ENCODE measurements at regions not wholly inside any gene's neighbourhood (a gene's known extent, or its start where the extent isn't known, plus 50 kb on each side); places are given as distances from the start of the nearest gene placed in this dataset.

DNA sequence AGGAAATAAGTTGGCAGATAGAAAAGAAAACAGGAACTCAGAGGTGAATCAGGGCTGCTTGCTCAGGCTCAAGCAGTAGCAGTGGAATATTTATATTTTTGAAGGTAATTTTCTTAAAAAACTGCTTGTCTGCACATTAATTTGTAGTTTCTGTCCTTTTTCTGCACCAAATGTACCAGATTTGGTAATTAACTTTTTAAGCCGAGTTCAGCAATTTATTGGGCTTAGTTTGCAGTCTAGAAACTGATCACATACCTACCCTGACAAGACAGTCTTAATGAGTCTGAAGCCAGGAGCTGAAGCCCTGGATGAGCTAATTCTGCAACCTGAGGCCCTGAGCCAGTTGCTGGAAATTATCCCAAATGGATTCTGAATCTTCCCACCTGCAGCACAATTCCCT is 647.0 kb downstream of the TDRD15 start:
- H3K4me3 ChIP-seq (ENCODE audit: low read length), result no peak overlapping the region
- TF ChIP-seq, protein P1, sequence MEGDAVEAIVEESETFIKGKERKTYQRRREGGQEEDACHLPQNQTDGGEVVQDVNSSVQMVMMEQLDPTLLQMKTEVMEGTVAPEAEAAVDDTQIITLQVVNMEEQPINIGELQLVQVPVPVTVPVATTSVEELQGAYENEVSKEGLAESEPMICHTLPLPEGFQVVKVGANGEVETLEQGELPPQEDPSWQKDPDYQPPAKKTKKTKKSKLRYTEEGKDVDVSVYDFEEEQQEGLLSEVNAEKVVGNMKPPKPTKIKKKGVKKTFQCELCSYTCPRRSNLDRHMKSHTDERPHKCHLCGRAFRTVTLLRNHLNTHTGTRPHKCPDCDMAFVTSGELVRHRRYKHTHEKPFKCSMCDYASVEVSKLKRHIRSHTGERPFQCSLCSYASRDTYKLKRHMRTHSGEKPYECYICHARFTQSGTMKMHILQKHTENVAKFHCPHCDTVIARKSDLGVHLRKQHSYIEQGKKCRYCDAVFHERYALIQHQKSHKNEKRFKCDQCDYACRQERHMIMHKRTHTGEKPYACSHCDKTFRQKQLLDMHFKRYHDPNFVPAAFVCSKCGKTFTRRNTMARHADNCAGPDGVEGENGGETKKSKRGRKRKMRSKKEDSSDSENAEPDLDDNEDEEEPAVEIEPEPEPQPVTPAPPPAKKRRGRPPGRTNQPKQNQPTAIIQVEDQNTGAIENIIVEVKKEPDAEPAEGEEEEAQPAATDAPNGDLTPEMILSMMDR (IDR thresholded peaks at IDR 0.05; ENCODE audit: insufficient read depth, low read depth, low read length, missing control alignments), result no peak
- DNase-seq (ENCODE audit: low read depth), result no peak

DNA sequence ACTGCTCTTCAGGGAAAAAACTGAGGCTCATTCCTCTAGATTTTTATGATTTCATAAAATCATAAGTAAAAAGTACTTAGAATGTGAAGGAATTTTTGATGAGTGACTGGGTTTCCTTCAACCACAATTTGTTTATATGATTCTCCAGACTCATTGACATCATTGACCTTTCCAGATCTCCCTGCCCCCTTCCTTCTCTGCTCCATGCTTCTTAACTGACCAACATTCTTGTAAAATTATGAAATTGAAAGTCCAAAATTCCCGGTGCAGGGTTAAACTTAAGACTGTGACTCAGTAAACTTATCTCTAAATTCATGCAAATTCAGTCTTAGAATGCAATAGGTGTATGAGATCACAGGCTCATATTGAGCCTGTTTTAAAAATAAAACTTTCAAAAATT is 648.9 kb downstream of the TDRD15 start:
- H3K4me3 ChIP-seq (ENCODE audit: low read length), result no peak overlapping the region
- TF ChIP-seq, protein P1 (IDR thresholded peaks at IDR 0.05; ENCODE audit: insufficient read depth, low read depth, low read length, missing control alignments), result no peak
- no peak for DNase-seq (ENCODE audit: low read depth)

DNA sequence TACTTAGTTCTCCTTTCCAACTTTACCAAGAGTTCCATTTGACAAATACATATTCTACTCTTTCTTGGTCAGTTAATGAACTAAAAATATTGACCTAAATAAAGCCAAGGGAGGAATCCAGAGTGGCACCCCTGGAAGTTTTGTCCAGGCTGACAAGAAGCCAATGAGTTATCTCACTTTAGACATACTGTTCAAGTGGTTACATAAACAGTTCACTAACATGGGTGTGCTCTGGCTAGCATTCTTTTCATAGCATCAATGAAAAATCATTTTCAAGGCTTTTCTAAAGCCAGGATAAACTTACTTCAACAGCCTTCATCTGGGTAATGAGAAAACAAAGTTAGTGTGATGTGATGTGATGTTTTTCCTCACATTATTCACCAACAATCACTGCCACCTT is 649.4 kb downstream of the TDRD15 start:
- DNase-seq (ENCODE audit: low read depth), result no peak
- no peak overlapping the region for H3K4me3 ChIP-seq (ENCODE audit: low read length)
- TF ChIP-seq, protein P1 (IDR thresholded peaks at IDR 0.05; ENCODE audit: insufficient read depth, low read depth, low read length, missing control alignments), result no peak

DNA sequence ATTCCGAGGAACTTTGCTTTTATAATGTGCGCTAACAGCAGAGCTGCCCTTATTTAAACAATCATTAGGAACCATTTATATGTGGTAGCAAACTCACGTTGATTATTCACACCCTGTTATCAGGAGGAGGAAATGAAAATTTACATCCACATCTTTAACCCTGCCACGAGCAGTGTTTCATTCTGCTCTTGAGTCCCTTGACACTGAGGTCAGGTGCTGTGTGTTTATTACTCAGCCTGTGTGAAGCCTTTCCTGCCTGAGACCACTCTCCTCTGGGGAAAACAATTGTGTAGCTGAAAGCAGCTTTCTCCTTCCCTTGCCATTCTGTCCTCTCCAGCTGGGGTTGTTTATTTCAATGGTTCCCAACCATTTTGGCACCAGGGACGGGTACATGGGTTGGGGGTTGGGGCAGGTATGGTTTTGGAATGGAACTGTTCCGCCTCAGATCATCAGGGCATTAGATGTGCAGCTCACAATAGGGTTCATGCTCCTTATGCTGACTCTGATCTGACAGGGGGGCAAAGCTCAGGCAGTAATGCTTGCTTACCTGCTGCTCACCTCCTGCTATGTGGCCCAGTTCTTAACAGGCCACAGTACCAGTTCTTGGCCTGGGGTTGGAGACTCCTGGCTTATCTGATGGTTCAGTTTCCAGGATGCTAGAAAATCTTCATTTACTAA is 651.1 kb downstream of the TDRD15 start:
- DNase-seq (ENCODE audit: low read depth), result no peak
- no peak overlapping the region for H3K4me3 ChIP-seq (ENCODE audit: low read length)
- TF ChIP-seq, protein P1 (IDR thresholded peaks at IDR 0.05; ENCODE audit: insufficient read depth, low read depth, low read length, missing control alignments), result no peak

DNA sequence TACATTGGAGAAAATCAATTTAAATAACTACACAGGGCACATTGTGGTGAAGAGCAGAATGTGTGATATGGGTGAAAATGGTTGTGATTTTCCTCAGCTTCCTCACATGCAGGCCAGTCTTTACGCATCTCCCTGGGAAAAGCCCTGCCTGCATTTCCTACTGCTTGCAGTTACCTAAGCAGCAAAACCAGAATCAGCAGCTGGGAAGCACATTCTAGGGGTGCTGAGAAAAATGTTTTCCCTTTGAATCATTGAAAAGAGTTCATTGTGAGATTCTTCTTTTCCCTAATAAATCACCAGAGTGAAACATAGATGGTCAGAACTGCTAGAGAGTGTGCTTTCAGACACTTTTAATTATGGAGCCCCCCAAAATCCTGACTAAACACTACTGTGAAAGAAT is 656.0 kb downstream of the TDRD15 start:
- H3K4me3 ChIP-seq (ENCODE audit: low read length), result no peak overlapping the region
- TF ChIP-seq, protein P1 (IDR thresholded peaks at IDR 0.05; ENCODE audit: insufficient read depth, low read depth, low read length, missing control alignments), result no peak
- DNase-seq (ENCODE audit: low read depth), result no peak

DNA sequence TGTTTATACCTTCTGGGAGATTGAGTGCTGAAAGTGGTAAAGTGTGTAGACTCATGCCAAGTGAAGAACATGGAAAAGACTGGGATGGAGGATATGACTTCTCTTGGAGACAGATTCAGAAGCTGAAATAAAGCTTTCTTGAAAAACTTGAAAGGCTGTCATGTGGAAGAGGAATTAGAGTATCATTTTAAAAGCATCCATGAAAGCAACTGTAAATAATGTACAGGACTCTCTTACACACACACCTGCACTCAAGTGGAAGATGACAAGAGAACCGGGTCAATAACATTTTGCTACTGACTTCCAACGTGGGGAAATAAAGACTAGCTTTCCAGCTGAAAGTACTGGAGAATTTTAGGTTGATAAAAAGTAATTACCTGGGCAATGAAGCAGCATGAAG is 658.2 kb downstream of the TDRD15 start:
- H3K4me3 ChIP-seq (ENCODE audit: low read length), result no peak overlapping the region
- TF ChIP-seq, protein P1 (IDR thresholded peaks at IDR 0.05; ENCODE audit: insufficient read depth, low read depth, low read length, missing control alignments), result no peak

DNA sequence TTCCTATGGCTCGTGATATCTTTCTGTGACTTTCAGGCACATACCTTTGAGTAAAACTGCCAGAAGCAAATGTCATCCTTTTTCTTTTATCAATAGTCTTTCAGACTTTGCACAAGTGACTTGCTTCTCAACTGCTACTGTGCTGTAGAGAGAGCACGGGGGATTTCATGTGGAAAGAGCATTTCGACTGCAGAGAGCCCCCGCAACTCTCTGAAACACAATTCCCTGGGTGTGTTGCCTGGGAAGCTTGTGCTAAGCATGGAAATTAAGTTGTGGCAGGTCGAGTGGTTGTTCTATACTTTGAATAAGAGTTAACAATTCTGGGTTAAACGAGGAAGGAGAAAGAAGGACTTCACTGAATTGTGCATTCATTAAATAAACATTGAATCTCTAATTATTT is 659.1 kb downstream of the TDRD15 start:
- DNase-seq (ENCODE audit: low read depth), result no peak
- no peak overlapping the region for H3K4me3 ChIP-seq (ENCODE audit: low read length)

More for the DNA sequence above, 658.2 kb downstream of the TDRD15 start:
- DNase-seq (ENCODE audit: low read depth), result no peak

More for the DNA sequence above, 659.1 kb downstream of the TDRD15 start:
- TF ChIP-seq, protein P1 (IDR thresholded peaks at IDR 0.05; ENCODE audit: insufficient read depth, low read depth, low read length, missing control alignments), result no peak

Data from epithelial cell of esophagus (primary cell).